Fibroblast of lung (primary cell): ENCODE measurements at regions not wholly inside any gene's neighbourhood (a gene's known extent, or its start where the extent isn't known, plus 50 kb on each side); places are given as distances from the start of the nearest gene placed in this dataset.

Source experiments
- DNase-seq, 2 donors: peaks; one replicate each; pipeline versions ENCODE4 v3.0.0 to v3.0.0-alpha.2; 2010; ENCODE audit warnings: low read depth in 2 of 2
- H2AFZ ChIP-seq: 2 replicates; pipeline ENCODE4 v1.5.1; 2012; ENCODE audit warnings: low read length, control low read depth, inconsistent platforms
- H3K27ac ChIP-seq: 2 replicates; pipeline ENCODE4 v1.5.1; 2011; ENCODE audit warnings: low read length, control low read depth; ENCODE audit not compliant: insufficient read depth
- H3K27me3 ChIP-seq: 2 replicates; pipeline ENCODE4 v1.5.1; 2011; ENCODE audit warnings: mild to moderate bottlenecking, low read length; ENCODE audit not compliant: control insufficient read depth, insufficient read depth
- H3K36me3 ChIP-seq: 2 replicates; pipeline ENCODE4 v1.5.1; 2011; ENCODE audit warnings: low read length; ENCODE audit not compliant: control insufficient read depth, insufficient read depth
- H3K4me1 ChIP-seq: 2 replicates; pipeline ENCODE4 v1.5.1; 2011; ENCODE audit warnings: low read length; ENCODE audit not compliant: control insufficient read depth, insufficient read depth; ENCODE audit errors: extremely low read depth
- H3K4me2 ChIP-seq: 2 replicates; pipeline ENCODE4 v1.5.1; 2011; ENCODE audit warnings: low read length, control low read depth; ENCODE audit not compliant: insufficient read depth; ENCODE audit errors: extremely low read depth
- H3K4me3 ChIP-seq, 4 experiments: fragments of 200-600 bp in 1 of 4; sonication (generic) in 1 of 4; replicated peaks in 1 of 4; 2 replicates each; pipeline ENCODE4 v1.5.1; 2011 to 2016; ENCODE audit warnings: low read length in 4 of 4, low read depth in 3 of 4, mild to moderate bottlenecking in 3 of 4, control low read depth in 2 of 4, inconsistent platforms in 1 of 4, mixed read lengths in 1 of 4; ENCODE audit not compliant: insufficient read depth in 1 of 4; ENCODE audit errors: control extremely low read depth in 1 of 4
- H3K79me2 ChIP-seq: 2 replicates; pipeline ENCODE4 v1.5.1; 2012; ENCODE audit warnings: mild to moderate bottlenecking, low read length, inconsistent platforms; ENCODE audit not compliant: control insufficient read depth, insufficient read depth
- H3K9ac ChIP-seq: 2 replicates; pipeline ENCODE4 v1.5.1; 2011; ENCODE audit warnings: mild to moderate bottlenecking, low read length, control low read depth; ENCODE audit not compliant: insufficient read depth
- H3K9me3 ChIP-seq: 2 replicates; pipeline ENCODE4 v1.5.1; 2012; ENCODE audit warnings: low read depth, low read length; ENCODE audit not compliant: control insufficient read depth, insufficient read depth
- H4K20me1 ChIP-seq: 2 replicates; pipeline ENCODE4 v1.5.1; 2011; ENCODE audit warnings: low read length; ENCODE audit not compliant: control insufficient read depth, insufficient read depth; ENCODE audit errors: extremely low read depth
- EZH2 ChIP-seq: IDR thresholded peaks from 2 replicates; pipeline ENCODE4 v1.5.1; 2012; ENCODE audit warnings: low read length, control low read depth, mild to moderate bottlenecking; ENCODE audit errors: missing control alignments
- TF ChIP-seq, protein P1 (sequence below), 2 donors: IDR thresholded peaks in 1 of 2; conservative IDR thresholded peaks in 1 of 2; 1 replicate in 1 of 2; 2 replicates in 1 of 2; pipeline ENCODE4 v1.5.1; 2011 to 2012; ENCODE audit warnings: low read length in 2 of 2, control low read depth in 1 of 2, inconsistent platforms in 1 of 2, low read depth in 1 of 2, mild to moderate bottlenecking in 1 of 2

DNA sequence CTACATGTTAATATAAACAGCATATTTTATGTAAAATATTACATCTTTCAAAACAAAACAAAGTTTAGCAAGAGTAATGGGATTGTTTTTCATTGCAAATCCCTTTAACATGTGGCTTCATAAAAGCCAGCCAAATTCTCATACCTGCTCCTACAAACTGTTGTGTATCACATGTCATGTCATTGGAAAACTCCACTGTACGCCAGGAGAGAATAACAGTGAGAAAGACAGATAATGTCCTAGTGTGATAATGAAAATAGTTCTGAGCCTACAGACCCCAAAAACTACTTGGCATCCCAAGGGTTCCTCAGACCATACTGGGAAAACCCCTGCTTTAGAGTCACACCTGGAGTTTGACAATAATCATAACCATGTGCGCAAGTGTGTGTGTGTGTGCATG, 182.7 kb upstream of the HNRNPA3 start:
- H3K27ac ChIP-seq, result no peak overlapping the region
- no peaks in the 10 kb centered on the region for H3K79me2 ChIP-seq
- no peaks in the 10 kb centered on the region for H3K27me3 ChIP-seq
- H2AFZ ChIP-seq, result no peak overlapping the region
- H3K9me3 ChIP-seq, result no peaks in the 10 kb centered on the region
- no peak overlapping the region for H3K4me3 ChIP-seq
- no peaks in the 10 kb centered on the region for H3K4me1 ChIP-seq
- H3K4me2 ChIP-seq, result no peak overlapping the region
- TF ChIP-seq EZH2, result no peak
- TF ChIP-seq, protein P1, sequence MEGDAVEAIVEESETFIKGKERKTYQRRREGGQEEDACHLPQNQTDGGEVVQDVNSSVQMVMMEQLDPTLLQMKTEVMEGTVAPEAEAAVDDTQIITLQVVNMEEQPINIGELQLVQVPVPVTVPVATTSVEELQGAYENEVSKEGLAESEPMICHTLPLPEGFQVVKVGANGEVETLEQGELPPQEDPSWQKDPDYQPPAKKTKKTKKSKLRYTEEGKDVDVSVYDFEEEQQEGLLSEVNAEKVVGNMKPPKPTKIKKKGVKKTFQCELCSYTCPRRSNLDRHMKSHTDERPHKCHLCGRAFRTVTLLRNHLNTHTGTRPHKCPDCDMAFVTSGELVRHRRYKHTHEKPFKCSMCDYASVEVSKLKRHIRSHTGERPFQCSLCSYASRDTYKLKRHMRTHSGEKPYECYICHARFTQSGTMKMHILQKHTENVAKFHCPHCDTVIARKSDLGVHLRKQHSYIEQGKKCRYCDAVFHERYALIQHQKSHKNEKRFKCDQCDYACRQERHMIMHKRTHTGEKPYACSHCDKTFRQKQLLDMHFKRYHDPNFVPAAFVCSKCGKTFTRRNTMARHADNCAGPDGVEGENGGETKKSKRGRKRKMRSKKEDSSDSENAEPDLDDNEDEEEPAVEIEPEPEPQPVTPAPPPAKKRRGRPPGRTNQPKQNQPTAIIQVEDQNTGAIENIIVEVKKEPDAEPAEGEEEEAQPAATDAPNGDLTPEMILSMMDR (conservative IDR thresholded peaks at IDR 0.05 in 1 of 2, IDR thresholded peaks at IDR 0.05 in 1 of 2; ENCODE audit: low read depth in 1 of 2, low read length in 2 of 2), result no peak
- no peak overlapping the region for H3K9ac ChIP-seq
- no peaks in the 10 kb centered on the region for H3K36me3 ChIP-seq
- no peaks in the 10 kb centered on the region for H4K20me1 ChIP-seq
- no peak for DNase-seq

DNA sequence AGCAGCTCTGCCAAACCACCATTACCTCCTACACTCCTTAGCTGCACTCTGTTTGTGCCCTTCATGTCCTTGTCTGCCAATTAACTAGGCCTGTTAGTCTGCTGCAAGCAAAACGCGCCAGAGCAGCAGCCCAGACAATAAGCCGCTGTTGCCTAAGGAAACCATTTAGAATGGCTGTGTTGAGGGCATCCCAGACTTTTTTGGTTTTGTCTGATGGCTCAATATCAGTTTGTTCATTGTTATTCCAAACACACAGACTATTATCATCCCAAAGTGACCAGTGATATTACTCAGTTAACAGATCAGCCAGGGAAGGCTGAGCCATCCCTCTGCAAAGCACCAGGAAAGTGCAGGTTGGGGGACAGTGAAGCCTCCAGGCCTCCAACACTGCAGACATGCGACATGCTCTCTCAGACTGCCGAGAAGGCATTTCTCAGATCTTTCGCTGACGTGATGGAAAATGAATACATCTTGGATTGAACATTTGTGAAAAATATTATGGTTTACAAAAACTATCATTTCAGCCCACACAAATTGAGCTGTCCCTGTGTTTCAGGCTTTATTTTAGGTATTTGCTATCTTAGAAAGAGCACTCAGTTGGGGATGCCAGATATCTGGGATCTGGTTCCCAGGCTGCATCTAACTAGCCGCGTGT, 182.0 kb upstream of the HNRNPA3 start:
- Histone ChIP-seq H3K9ac (no peak overlapping the region), H3K4me1 (no peaks in the 10 kb centered on the region), H3K27ac (no peak overlapping the region), H2AFZ (no peak overlapping the region), H3K4me3 (no peak overlapping the region), H3K4me2 (no peak overlapping the region), H3K9me3 (no peaks in the 10 kb centered on the region), H3K36me3 (no peaks in the 10 kb centered on the region), H3K79me2 (no peaks in the 10 kb centered on the region), H4K20me1 (no peaks in the 10 kb centered on the region), H3K27me3 (no peaks in the 10 kb centered on the region)
- TF ChIP-seq, protein P1 (conservative IDR thresholded peaks at IDR 0.05 in 1 of 2, IDR thresholded peaks at IDR 0.05 in 1 of 2; ENCODE audit: low read depth in 1 of 2, low read length in 2 of 2), result no peak
- TF ChIP-seq EZH2, result no peak
- DNase-seq, result no peak

DNA sequence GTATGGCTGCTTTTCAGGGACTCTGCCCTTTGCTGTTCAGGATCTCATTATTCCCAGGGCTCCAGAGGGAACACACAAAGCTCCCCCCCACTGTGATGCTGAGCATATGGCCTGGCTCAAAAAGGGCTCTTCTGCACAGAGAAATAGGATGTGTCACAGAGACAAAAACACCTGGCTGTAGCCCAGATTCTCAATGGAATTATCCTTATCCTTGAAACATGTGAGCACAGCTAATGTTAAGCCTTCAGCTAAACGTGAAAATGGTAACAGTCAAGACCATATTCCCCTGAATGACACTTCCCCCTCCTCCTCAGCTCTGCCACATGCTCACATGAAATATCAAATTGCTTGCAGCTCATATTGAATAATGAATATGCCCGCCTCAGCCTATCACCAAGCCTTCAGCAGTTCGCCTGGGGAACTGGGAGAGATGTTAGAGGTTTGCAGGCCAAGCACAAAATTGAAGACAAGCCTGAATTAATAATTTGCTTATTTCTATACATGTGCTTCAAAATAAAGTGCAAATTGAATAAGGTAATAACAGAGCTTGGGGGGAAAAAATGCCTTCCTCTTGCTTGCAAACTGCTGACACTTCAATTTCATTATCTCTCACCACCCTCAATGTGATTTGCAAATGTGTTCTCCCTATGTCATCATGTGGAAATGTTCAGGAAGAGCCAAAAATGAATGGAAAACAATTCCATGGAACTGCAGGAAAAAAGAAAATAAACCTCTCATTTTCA, 181.0 kb upstream of the HNRNPA3 start:
- Histone ChIP-seq H3K79me2 (no peaks in the 10 kb centered on the region), H3K36me3 (no peaks in the 10 kb centered on the region), H3K9me3 (no peaks in the 10 kb centered on the region), H3K27ac (no peak overlapping the region), H3K4me3 (no peak overlapping the region), H3K4me1 (no peaks in the 10 kb centered on the region), H3K9ac (no peak overlapping the region), H4K20me1 (no peaks in the 10 kb centered on the region), H2AFZ (no peak overlapping the region), H3K4me2 (no peak overlapping the region), H3K27me3 (no peaks in the 10 kb centered on the region)
- TF ChIP-seq EZH2, result no peak
- TF ChIP-seq, protein P1 (conservative IDR thresholded peaks at IDR 0.05 in 1 of 2, IDR thresholded peaks at IDR 0.05 in 1 of 2; ENCODE audit: low read depth in 1 of 2, low read length in 2 of 2), result no peak
- DNase-seq, result no peak
